Kidney (tissue), 13 donors: ENCODE measurements at regions not wholly inside any gene's neighbourhood (a gene's known extent, or its start where the extent isn't known, plus 50 kb on each side); places are given as distances from the start of the nearest gene placed in this dataset.

Source experiments
- DNase-seq, 5 donors: peaks; one replicate each; pipeline ENCODE4 v3.0.0-alpha.2; 2013 to 2020
- FAIRE-seq: peaks from 2 replicates; lab custom pipeline; 2012; peaks lifted over from hg19 to GRCh38; lab: Jason Lieb, UNC
- H3K27ac ChIP-seq, 2 donors: one replicate each; pipeline ENCODE4 v1.7.0; 2013; ENCODE audit warnings: low read depth in 2 of 2, low read length in 2 of 2, inconsistent platforms in 1 of 2
- H3K27me3 ChIP-seq: one replicate; pipeline ENCODE4 v1.7.1; 2013; ENCODE audit warnings: low read length, inconsistent platforms; ENCODE audit not compliant: control insufficient read depth, insufficient read depth
- H3K36me3 ChIP-seq, 3 donors: one replicate each; pipeline versions ENCODE4 v1.7.0 to v1.7.1; 2013; ENCODE audit warnings: low read length in 3 of 3, control low read depth in 1 of 3, inconsistent platforms in 1 of 3; ENCODE audit not compliant: insufficient read depth in 3 of 3, control insufficient read depth in 2 of 3
- H3K4me1 ChIP-seq, 3 donors: one replicate each; pipeline versions ENCODE4 v1.7.0 to v1.7.1; 2013; ENCODE audit warnings: low read length in 3 of 3, inconsistent platforms in 1 of 3, low read depth in 1 of 3; ENCODE audit not compliant: control insufficient read depth in 2 of 3, insufficient read depth in 2 of 3
- H3K4me3 ChIP-seq, 3 donors: one replicate each; pipeline versions ENCODE4 v1.7.0 to v1.8.1; 2013; ENCODE audit warnings: low read length in 3 of 3, control low read depth in 1 of 3, inconsistent platforms in 1 of 3
- H3K9ac ChIP-seq, 3 donors: one replicate each; pipeline versions ENCODE4 v1.7.0 to v1.7.1; 2013; ENCODE audit warnings: low read length in 3 of 3, control low read depth in 1 of 3, inconsistent platforms in 1 of 3
- H3K9me3 ChIP-seq, 3 donors: one replicate each; pipeline versions ENCODE4 v1.7.0 to v1.7.1; 2013; ENCODE audit warnings: low read length in 3 of 3, control low read depth in 1 of 3, inconsistent platforms in 1 of 3; ENCODE audit not compliant: control insufficient read depth in 2 of 3, insufficient read depth in 1 of 3
- intact Hi-C: fragments of 100-400 bp; cut with DNase I; formaldehyde crosslinking; loops from one replicate; pipeline ENCODE4 v1.11.1; 2022
- TF ChIP-seq, protein P1 (sequence below): IDR thresholded peaks from 3 replicates; pipeline ENCODE4 v1.5.1; 2012; ENCODE audit warnings: mild to moderate bottlenecking, moderate library complexity, borderline replicate concordance; ENCODE audit not compliant: insufficient read depth; ENCODE audit errors: extremely low read depth
- donor health status: control.
- donor health status: control.
- donor health status: control.
- donor health status: control.
- donor health status: control.
- donor health status: DM: yes; HTN: yes; CAD: no.
- donor health status: Normal renal cell carcinoma (clear cell type).

- Histone ChIP-seq H3K9ac (no peak overlapping the region), H3K27me3 (no peaks in the 10 kb centered on the region), H3K36me3 (no peaks in the 10 kb centered on the region), H3K9me3 (no peaks in the 10 kb centered on the region), H3K4me1 (no peaks in the 10 kb centered on the region), H3K27ac (no peak overlapping the region), H3K4me3 (no peak overlapping the region)
- TF ChIP-seq, protein P1, sequence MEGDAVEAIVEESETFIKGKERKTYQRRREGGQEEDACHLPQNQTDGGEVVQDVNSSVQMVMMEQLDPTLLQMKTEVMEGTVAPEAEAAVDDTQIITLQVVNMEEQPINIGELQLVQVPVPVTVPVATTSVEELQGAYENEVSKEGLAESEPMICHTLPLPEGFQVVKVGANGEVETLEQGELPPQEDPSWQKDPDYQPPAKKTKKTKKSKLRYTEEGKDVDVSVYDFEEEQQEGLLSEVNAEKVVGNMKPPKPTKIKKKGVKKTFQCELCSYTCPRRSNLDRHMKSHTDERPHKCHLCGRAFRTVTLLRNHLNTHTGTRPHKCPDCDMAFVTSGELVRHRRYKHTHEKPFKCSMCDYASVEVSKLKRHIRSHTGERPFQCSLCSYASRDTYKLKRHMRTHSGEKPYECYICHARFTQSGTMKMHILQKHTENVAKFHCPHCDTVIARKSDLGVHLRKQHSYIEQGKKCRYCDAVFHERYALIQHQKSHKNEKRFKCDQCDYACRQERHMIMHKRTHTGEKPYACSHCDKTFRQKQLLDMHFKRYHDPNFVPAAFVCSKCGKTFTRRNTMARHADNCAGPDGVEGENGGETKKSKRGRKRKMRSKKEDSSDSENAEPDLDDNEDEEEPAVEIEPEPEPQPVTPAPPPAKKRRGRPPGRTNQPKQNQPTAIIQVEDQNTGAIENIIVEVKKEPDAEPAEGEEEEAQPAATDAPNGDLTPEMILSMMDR: no peak
- DNase-seq: no peak
- FAIRE-seq: no peak
- intact Hi-C loops: no loop called here
Measured at GRCh38 chr16:13798211-13798610, 121.7 kb upstream of the ERCC4 start.

DNA sequence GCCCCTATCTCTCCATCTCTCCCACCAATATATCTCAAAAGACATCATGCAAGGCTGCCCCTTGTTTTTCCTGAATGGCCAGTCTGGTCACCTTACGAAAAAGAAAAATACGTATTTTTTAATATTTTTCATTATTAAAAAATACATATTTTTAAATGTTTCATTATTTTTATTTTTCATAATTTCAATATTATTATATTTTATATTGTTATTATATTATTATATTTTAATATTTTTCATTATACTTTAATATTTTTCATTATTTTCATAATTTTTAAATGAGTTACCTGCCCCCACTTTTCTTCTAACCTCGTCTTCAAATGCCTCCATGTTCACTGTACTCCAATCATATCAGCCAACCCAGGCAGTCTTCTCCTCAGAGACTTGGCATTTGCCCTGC, 116.0 kb upstream of the ERCC4 start:
- TF ChIP-seq, protein P1: no peak
- intact Hi-C loops: no loop called here
- no peaks in the 10 kb centered on the region for H3K27me3 ChIP-seq
- DNase-seq (no peak), FAIRE-seq (peak; percentile 84)
- H3K27ac ChIP-seq: no peak overlapping the region
- no peak overlapping the region for H3K4me3 ChIP-seq
- H3K36me3 ChIP-seq: no peaks in the 10 kb centered on the region
- H3K4me1 ChIP-seq: peaks cover 0 to 3% (median 0%) of the 10 kb centered on the region in 3 donors
- no peaks in the 10 kb centered on the region for H3K9me3 ChIP-seq
- no peak overlapping the region for H3K9ac ChIP-seq

GRCh38 chr16:13805951-13806350, 114.0 kb upstream of the ERCC4 start:
- Histone ChIP-seq H3K9ac (no peak overlapping the region), H3K4me3 (no peak overlapping the region), H3K4me1 (peaks cover 0 to 4% (median 0%) of the 10 kb centered on the region in 3 donors), H3K27me3 (no peaks in the 10 kb centered on the region), H3K36me3 (no peaks in the 10 kb centered on the region), H3K27ac (no peak overlapping the region), H3K9me3 (no peaks in the 10 kb centered on the region)
- TF ChIP-seq, protein P1: no peak
- intact Hi-C loops: no loop called here
- no peak for FAIRE-seq
- no peak for DNase-seq

GRCh38 chr16:13806671-13807070, 113.3 kb upstream of the ERCC4 start:
- no peak overlapping the region for H3K4me3 ChIP-seq
- peaks cover 0 to 4% (median 0%) of the 10 kb centered on the region in 3 donors for H3K4me1 ChIP-seq
- FAIRE-seq: no peak
- TF ChIP-seq, protein P1: no peak
- H3K36me3 ChIP-seq: no peaks in the 10 kb centered on the region
- H3K9ac ChIP-seq: no peak overlapping the region
- no peak overlapping the region for H3K27ac ChIP-seq
- intact Hi-C loops: no loop called here
- no peaks in the 10 kb centered on the region for H3K9me3 ChIP-seq
- no peaks in the 10 kb centered on the region for H3K27me3 ChIP-seq
- DNase-seq: peak in 3 of 5 donors; percentile 13 to 64 (median 55)
